B cell (primary cell): ENCODE measurements at regions not wholly inside any gene's neighbourhood (a gene's known extent, or its start where the extent isn't known, plus 50 kb on each side); places are given as distances from the start of the nearest gene placed in this dataset.

Experiments used
- ATAC-seq: fragments of 200-7000 bp; cut with Tn5 transposase; one replicate; pipeline ENCODE4 v1.10.0; 2021; ENCODE audit warnings: low read depth, mild to moderate bottlenecking, moderate number of reproducible peaks, moderate library complexity
- CTCF ChIA-PET: fragments of 350-600 bp; sonication (Branson Sonifier 250); formaldehyde crosslinking; loops from one replicate; lab custom pipeline; 2021; ENCODE audit warnings: antibody characterized with exemption, inconsistent platforms; lab: Charles Lee
- POLR2A ChIA-PET: fragments of 350-600 bp; sonication (Branson Sonifier 250); formaldehyde crosslinking; loops from one replicate; lab custom pipeline; 2021; ENCODE audit warnings: antibody characterized with exemption; lab: Charles Lee
- DNase-seq: peaks from one replicate; pipeline ENCODE4 v3.0.0; 2013
- H2AFZ ChIP-seq: 2 replicates; pipeline ENCODE4 v1.6.1; 2012; ENCODE audit warnings: mild to moderate bottlenecking, low read depth, low read length; ENCODE audit not compliant: insufficient read depth, poor library complexity, severe bottlenecking
- H3K27ac ChIP-seq, 2 donors: 1 replicate in 1 of 2; 2 replicates in 1 of 2; pipeline ENCODE4 v1.5.1; 2012 to 2013; ENCODE audit warnings: low read length in 2 of 2, mild to moderate bottlenecking in 2 of 2, moderate library complexity in 1 of 2
- H3K27me3 ChIP-seq, 4 experiments: fragments of 200-600 bp in 1 of 4; sonication (generic) in 1 of 4; replicated peaks in 1 of 4; 1 replicate in 2 of 4; 2 replicates in 2 of 4; pipeline versions ENCODE4 v1.6.1 to v1.7.0; 2013 to 2016; ENCODE audit warnings: low read length in 3 of 4, mild to moderate bottlenecking in 2 of 4, mixed read lengths in 1 of 4, moderate library complexity in 1 of 4; ENCODE audit not compliant: insufficient read depth in 4 of 4, control insufficient read depth in 3 of 4; ENCODE audit errors: control extremely low read depth in 1 of 4
- H3K36me3 ChIP-seq, 2 experiments: replicated peaks in 1 of 2; 1 replicate in 1 of 2; 2 replicates in 1 of 2; pipeline versions ENCODE4 v1.6.1 to v1.7.1; 2013; ENCODE audit warnings: low read length in 1 of 2; ENCODE audit not compliant: insufficient read depth in 2 of 2, control insufficient read depth in 1 of 2; ENCODE audit errors: control extremely low read depth in 1 of 2, extremely low read depth in 1 of 2
- H3K4me1 ChIP-seq, 2 donors: fragments of 200-600 bp in 1 of 2; sonication (generic) in 1 of 2; 1 replicate in 1 of 2; 2 replicates in 1 of 2; pipeline versions ENCODE4 v1.5.1 to v1.6.1; 2013 to 2017; ENCODE audit warnings: low read length in 2 of 2; ENCODE audit not compliant: control insufficient read depth in 2 of 2, insufficient read depth in 2 of 2
- H3K4me2 ChIP-seq: replicated peaks from 2 replicates; pipeline ENCODE3; 2012; ENCODE audit warnings: mild to moderate bottlenecking, low read depth, low read length; ENCODE audit not compliant: poor library complexity, severe bottlenecking
- H3K4me3 ChIP-seq, 5 experiments: fragments of 200-600 bp in 1 of 5; sonication (generic) in 1 of 5; 1 replicate in 3 of 5; 2 replicates in 2 of 5; pipeline versions ENCODE4 v1.5.1 to v1.7.0; 2011 to 2016; ENCODE audit warnings: low read length in 4 of 5, mild to moderate bottlenecking in 4 of 5, low read depth in 2 of 5, control low read depth in 1 of 5, moderate library complexity in 1 of 5; ENCODE audit not compliant: insufficient read depth in 1 of 5; ENCODE audit errors: control extremely low read depth in 1 of 5, extremely low read depth in 1 of 5
- H3K79me2 ChIP-seq: fragments of 200-600 bp; sonication (generic); one replicate; pipeline ENCODE4 v1.6.0; 2016; ENCODE audit warnings: low read length; ENCODE audit not compliant: control insufficient read depth, insufficient read depth
- H3K9ac ChIP-seq: fragments of 200-600 bp; sonication (generic); 2 replicates; pipeline ENCODE4 v1.6.1; 2017; ENCODE audit warnings: mild to moderate bottlenecking, low read length, moderate library complexity
- H3K9me3 ChIP-seq, 3 donors: one replicate each; pipeline versions ENCODE4 v1.6.1 to v1.7.1; 2013; ENCODE audit warnings: low read length in 2 of 3; ENCODE audit not compliant: control insufficient read depth in 2 of 3, insufficient read depth in 1 of 3; ENCODE audit errors: control extremely low read depth in 1 of 3
- H4K20me1 ChIP-seq: 2 replicates; pipeline ENCODE4 v1.6.0; 2012; ENCODE audit warnings: mild to moderate bottlenecking, low read length; ENCODE audit not compliant: insufficient read depth, control insufficient read depth, poor library complexity, severe bottlenecking
- H3K27ac Mint-ChIP-seq: one replicate; pipeline ENCODE4 v1.8.0; 2021; ENCODE audit warnings: mixed read lengths
- H3K27me3 Mint-ChIP-seq: one replicate; pipeline ENCODE4 v1.8.0; 2021; ENCODE audit warnings: mixed read lengths
- H3K4me1 Mint-ChIP-seq: one replicate; pipeline ENCODE4 v1.8.0; 2021; ENCODE audit warnings: mixed read lengths
- H3K4me3 Mint-ChIP-seq: one replicate; pipeline ENCODE4 v1.8.0; 2021; ENCODE audit warnings: mixed read lengths
- H3K9me3 Mint-ChIP-seq: one replicate; pipeline ENCODE4 v1.8.0; 2022; ENCODE audit warnings: mixed read lengths; ENCODE audit not compliant: insufficient read depth
- CTCF ChIP-seq: fragments of 200-600 bp; IDR thresholded peaks from one replicate; pipeline ENCODE4 v1.8.0; 2022; ENCODE audit warnings: antibody characterized with exemption, mild to moderate bottlenecking
- EZH2 ChIP-seq: IDR thresholded peaks from 2 replicates; pipeline ENCODE4 v1.6.1; 2012; ENCODE audit warnings: borderline replicate concordance, low read depth, mild to moderate bottlenecking, moderate library complexity, low read length; ENCODE audit not compliant: insufficient read depth, poor library complexity, severe bottlenecking
- WGBS: methylation state at CpG from one replicate; pipeline ENCODE4 v1.1.5; 2013; ENCODE audit warnings: missing lambda C conversion rate; ENCODE audit not compliant: insufficient coverage; 5-methylcytosine and 5-hydroxymethylcytosine counted together
- intact Hi-C: fragments of 100-400 bp; cut with micrococcal nuclease; formaldehyde crosslinking; loops from one replicate; pipeline ENCODE4 v1.10.0; 2022

- Histone ChIP-seq H3K9me3 (no peaks in the 10 kb centered on the region), H3K4me1 (peaks cover 13 to 16% of the 10 kb centered on the region in 2 donors), H3K79me2 (no peaks in the 10 kb centered on the region), H3K4me3 (no peak overlapping the region), H3K27ac (no peak overlapping the region), H3K36me3 (no peaks in the 10 kb centered on the region), H3K4me2 (no peak overlapping the region), H4K20me1 (no peaks in the 10 kb centered on the region), H3K9ac (no peak overlapping the region), H2AFZ (no peak overlapping the region), H3K27me3 (peaks cover 0 to 6% (median 1%) of the 10 kb centered on the region in 4 experiments)
- no CpG with 5 or more reads among the region's 1 CpG for WGBS
- Mint-ChIP-seq H3K4me1 (peaks cover 22% of the 10 kb centered on the region), H3K27me3 (peaks cover 3% of the 10 kb centered on the region), H3K9me3 (no peaks in the 10 kb centered on the region), H3K4me3 (no peak overlapping the region), H3K27ac (no peak overlapping the region)
- no peak for TF ChIP-seq CTCF
- no peak for ATAC-seq
- ChIA-PET CTCF (no interaction called here), POLR2A (no interaction called here)
- intact Hi-C loops: no loop called here
- no peak for DNase-seq
Observed at GRCh38 chr4:71272976-71273375, 65.8 kb upstream of the SLC4A4 start.

GRCh38 chr4:71275004-71275403, 63.8 kb upstream of the SLC4A4 start:
- Histone ChIP-seq H3K36me3 (no peaks in the 10 kb centered on the region), H3K9me3 (no peaks in the 10 kb centered on the region), H3K79me2 (no peaks in the 10 kb centered on the region), H3K4me3 (no peak overlapping the region), H3K27ac (no peak overlapping the region), H2AFZ (no peak overlapping the region), H3K9ac (no peak overlapping the region), H4K20me1 (no peaks in the 10 kb centered on the region), H3K27me3 (peaks cover 0 to 6% (median 1%) of the 10 kb centered on the region in 4 experiments), H3K4me1 (peaks cover 13 to 16% of the 10 kb centered on the region in 2 donors), H3K4me2 (no peak overlapping the region)
- DNase-seq (no peak), ATAC-seq (no peak)
- Mint-ChIP-seq H3K9me3 (no peaks in the 10 kb centered on the region), H3K27me3 (peaks cover 6% of the 10 kb centered on the region), H3K4me1 (peaks cover 22% of the 10 kb centered on the region), H3K4me3 (no peak overlapping the region), H3K27ac (no peak overlapping the region)
- intact Hi-C loops: no loop called here
- POLR2A ChIA-PET: no interaction called here
- TF ChIP-seq EZH2: no peak
- no peak for TF ChIP-seq CTCF
- CTCF ChIA-PET: interaction anchor here (0.9 kb wide), 1 partner anchor 21 kb away, joined by 3 read pairs; no protein-coding TSS in a partner anchor
